HG03159 (cell line): ENCODE measurements at regions not wholly inside any gene's neighbourhood (a gene's known extent, or its start where the extent isn't known, plus 50 kb on each side); places are given as distances from the start of the nearest gene placed in this dataset.
"Not testable (repeated sequence)": the region's sequence is repeated elsewhere in the genome, so short reads cannot be mapped to it uniquely, and the experiment has no call there.

Experiments
- ATAC-seq: cut with Tn5 transposase; IDR thresholded peaks from one replicate; pipeline ENCODE4 v1.9.1; 2021; ENCODE audit warnings: mild to moderate bottlenecking, moderate library complexity; ENCODE audit not compliant: unreplicated experiment

DNA sequence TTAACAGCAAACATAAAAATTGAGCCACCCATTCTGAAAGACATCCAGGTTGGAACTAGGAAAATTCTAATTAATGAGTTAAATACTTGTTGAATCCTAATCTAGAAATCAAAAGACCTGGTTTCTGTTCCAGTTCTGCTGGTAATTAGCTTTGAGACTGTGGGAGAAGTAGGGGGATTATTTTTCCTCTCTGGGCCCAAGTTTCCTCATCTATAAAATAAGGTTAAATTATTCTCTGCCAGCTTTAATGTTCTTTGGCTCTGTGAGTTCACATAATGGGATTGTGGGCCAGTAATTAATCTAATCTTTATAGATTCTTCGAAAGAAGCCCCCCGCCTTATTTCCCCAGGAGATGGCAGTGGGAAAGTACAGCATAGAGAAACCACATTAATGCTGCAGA lies 104.6 kb downstream of the ENC1 start:
- ATAC-seq, result no peak

GRCh38 chr5:74534397-74535129 lies 106.0 kb downstream of the ENC1 start:
- ATAC-seq, result no peak

DNA sequence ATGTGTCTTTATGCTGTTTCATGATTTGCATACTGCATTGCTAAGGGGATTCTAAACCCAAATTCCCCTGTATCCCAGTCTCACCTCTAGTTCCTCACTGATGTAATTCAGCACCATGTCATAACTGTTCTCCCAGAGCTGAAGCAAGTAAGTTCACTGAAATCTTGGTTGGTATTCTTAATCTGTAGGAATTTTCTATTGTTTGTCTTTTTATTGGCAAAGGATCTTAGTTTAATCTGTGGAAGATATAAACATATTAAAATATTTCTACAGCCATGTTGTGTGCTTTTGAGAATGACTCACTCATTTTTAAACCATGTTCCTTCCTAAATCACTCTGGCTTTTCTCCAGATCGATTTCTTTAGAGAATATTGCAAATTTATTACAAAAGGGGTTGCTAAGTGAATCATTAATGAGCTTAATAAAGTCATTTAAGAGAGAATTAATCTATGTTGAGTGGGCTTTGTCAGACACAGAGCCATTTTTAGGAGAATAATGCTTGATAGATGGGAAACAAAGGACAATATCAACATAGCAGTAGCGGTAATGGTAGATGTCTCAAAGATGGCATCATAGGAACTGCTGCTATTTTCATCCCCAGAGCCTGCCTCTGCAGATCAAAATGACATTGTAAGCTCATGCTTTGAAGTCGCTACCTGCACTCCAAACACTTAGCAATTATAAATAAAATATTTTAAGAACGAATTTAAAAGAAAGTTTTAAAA lies 110.0 kb downstream of the ENC1 start:
- ATAC-seq, result no peak

DNA sequence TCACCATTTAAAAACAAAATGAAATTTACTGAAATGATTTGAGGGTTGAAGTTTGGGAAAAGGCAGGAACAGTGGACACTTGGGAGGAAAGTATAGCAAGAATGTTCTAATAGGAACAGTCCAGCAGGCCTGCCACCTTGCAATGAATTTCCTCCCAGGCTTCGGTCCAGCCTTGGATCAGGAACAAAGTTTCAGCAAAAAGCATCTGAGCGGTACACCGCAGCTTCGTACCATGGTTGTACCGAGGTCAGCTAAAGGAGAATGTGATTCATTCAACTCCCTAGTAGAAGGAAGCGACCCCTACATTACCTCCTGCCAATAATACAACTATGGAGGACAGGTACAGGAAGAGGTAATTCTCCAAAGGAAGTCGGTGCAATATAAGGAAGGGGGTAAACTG lies 111.4 kb downstream of the ENC1 start:
- no peak for ATAC-seq

- no peak for ATAC-seq
Observed at GRCh38 chr5:74526111-74526510, 114.4 kb downstream of the ENC1 start.

DNA sequence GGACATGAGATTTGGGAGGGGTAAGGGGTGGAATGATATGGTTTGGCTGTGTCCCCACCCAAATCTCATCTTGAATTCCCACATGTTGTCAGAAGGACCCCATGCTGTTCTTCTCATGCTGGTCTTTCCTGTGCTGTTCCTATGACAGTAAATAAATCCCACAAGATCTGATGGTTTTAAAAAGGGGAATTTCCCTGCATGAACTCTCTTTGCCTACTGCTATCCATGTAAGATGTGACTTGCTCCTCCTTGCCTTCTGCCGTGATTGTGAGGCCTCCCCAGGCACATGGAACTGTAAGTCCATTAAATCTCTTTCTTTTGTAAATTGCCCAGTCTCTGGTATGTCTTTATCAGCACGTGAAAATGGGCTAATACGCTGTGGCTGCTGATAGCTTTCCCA lies 115.8 kb downstream of the ENC1 start:
- not testable (repeated sequence) for ATAC-seq

- ATAC-seq, result not testable (repeated sequence)
Observed at GRCh38 chr5:74523698-74524097, 116.8 kb downstream of the ENC1 start.

DNA sequence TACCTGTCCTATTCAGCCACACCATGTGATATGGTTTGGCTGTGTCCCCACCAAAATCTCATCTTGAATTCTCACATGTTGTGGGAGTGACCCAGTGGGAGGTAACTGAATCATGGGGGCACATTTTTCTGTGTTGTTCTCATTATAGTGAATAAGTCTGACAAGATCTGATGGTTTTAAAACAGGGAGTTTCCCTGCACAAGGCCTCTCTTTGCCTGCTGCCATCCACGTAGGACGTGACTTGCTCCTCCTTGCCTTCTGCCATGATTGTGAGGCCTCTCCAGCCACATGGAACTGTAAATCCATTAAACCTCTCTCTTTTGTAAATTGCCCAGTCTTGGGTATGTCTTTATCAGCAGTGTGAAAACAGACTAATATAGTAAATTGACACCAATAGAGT lies 117.7 kb downstream of the ENC1 start:
- not testable (repeated sequence) for ATAC-seq

GRCh38 chr5:74521401-74521800 lies 119.1 kb downstream of the ENC1 start:
- ATAC-seq, result no peak

DNA sequence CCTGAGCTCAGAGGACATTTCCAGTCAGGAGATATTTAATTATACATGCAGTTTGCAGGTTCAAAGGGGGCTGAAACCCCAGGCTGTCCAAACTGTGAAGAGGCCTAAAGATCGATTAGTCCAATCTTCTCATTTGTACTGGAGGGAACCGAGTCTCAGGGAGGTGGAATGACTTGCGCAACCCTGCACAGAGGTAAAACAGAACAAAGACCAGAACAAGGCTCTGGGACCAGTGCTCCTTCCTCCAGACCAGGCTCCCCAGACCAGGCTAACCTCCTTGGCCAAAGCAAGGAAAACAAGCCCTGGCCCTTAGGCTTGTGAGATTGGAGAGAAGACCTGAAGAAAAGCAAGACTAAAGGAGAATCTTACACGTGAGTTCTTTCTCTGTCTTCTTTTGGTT lies 120.8 kb downstream of the ENC1 start:
- no peak for ATAC-seq

GRCh38 chr5:74519161-74519571 lies 121.4 kb downstream of the ENC1 start:
- no peak for ATAC-seq

GRCh38 chr5:74517700-74518099 lies 122.8 kb downstream of the ENC1 start:
- ATAC-seq, result no peak

GRCh38 chr5:74516211-74516636 lies 124.3 kb downstream of the ENC1 start:
- no peak for ATAC-seq

- ATAC-seq, result no peak
Observed at GRCh38 chr5:74514888-74515551, 125.5 kb downstream of the ENC1 start.

DNA sequence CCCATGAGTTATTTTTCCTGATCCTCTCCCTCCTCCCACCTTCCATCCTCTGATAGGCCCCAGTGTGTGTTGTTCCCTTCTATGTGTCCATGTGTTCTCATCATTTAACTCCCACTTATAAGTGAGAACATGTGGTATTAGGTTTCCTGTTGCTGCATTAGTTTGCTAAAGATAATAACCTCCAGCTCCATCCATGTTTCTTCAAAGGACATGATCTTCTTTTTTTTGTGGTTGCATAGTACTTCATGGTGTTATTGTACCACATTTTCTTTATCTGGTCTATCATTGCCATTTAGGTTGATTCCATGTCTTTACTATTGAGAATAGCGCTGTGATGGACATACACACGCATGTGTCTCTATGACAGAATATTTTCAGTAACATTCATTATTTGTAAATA lies 128.8 kb downstream of the ENC1 start:
- not testable (repeated sequence) for ATAC-seq

- no peak for ATAC-seq
Observed at GRCh38 chr5:74510476-74511075, 130.0 kb downstream of the ENC1 start.

- no peak for ATAC-seq
Observed at GRCh38 chr5:74507370-74508005, 133.0 kb downstream of the ENC1 start.

- ATAC-seq, result no peak
Observed at GRCh38 chr5:74506119-74506518, 134.4 kb downstream of the ENC1 start.

DNA sequence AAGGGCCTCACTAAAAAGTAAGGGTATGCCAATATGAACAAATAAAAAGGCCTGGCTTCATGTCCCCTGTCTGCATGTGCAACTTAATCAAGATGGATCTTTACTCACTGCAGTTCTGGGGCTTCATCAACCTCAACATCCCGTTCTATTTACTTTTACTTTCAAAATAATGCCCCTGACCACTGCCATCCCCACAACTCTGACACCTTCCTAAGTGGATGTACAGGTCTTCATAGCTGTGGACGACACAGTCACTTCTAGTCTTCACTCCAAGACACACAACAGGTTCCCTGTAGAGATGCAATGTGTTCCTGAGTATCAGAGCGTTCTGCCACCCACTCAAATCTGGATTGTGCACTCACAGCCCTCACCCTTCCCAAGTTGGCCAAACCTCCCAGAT lies 136.1 kb downstream of the ENC1 start:
- no peak for ATAC-seq

- ATAC-seq, result no peak
Observed at GRCh38 chr5:74502479-74502950, 138.0 kb downstream of the ENC1 start.
